D721Med (cell line): ENCODE measurements at regions not wholly inside any gene's neighbourhood (a gene's known extent, or its start where the extent isn't known, plus 50 kb on each side); places are given as distances from the start of the nearest gene placed in this dataset.

Experiments
- DNase-seq: peaks from one replicate; pipeline ENCODE4 v3.0.0; 2011; ENCODE audit warnings: low spot score; ENCODE audit not compliant: insufficient read length
- FAIRE-seq: peaks from 2 replicates; lab custom pipeline; 2011; peaks lifted over from hg19 to GRCh38; lab: Jason Lieb, UNC
- CTCF ChIP-seq: IDR thresholded peaks from 2 replicates; pipeline ENCODE4 v1.5.1; 2012; ENCODE audit warnings: mild to moderate bottlenecking, control low read depth; ENCODE audit not compliant: insufficient read depth; ENCODE audit errors: missing control alignments

- no peak for TF ChIP-seq CTCF
- FAIRE-seq (no peak), DNase-seq (no peak)
Observed at GRCh38 chr2:128541448-128541847, 222.8 kb upstream of the HS6ST1 start.

- TF ChIP-seq CTCF = no peak
- no peak for DNase-seq
- FAIRE-seq = no peak
Observed at GRCh38 chr2:128543036-128543435, 224.4 kb upstream of the HS6ST1 start.

GRCh38 chr2:128543646-128544045 lies 225.0 kb upstream of the HS6ST1 start:
- no peak for TF ChIP-seq CTCF
- no peak for DNase-seq

DNA sequence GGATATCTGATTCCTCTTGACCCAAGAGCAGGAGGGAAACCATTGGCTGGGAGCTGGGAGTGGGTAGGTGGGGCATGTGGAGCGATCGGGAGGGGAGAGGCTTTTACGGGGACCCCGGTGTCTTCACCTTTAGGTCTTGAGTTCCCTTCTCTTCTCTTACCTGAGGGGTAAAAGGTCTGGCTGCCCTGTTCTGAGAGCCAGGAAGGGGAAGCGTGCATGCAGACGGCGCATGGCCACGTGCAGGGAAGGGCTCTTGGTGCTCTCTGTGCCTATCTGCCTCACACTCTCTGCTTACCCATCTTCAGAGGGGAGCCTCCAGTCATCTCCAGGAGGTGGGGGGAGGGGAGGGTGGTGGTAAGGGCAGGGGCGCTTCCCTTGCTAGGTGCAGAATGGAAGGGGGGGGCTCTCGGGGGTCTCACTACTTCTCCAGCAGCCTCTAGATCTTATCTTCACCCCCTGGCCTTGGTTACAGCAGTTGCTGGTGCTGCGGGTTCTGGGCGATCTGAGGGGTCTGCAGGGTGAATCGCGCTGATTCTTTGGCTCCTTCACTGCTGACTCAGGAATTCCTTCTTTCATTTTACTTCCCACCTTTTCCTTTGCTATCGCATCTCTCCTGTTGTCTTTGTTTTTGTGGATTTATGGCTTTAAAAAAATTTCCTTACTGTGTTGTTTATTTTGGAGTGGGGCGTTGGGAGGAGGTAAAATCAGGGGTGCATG lies 225.8 kb upstream of the HS6ST1 start:
- FAIRE-seq (no peak), DNase-seq (no peak)
- no peak for TF ChIP-seq CTCF

More at GRCh38 chr2:128543646-128544045, 225.0 kb upstream of the HS6ST1 start:
- FAIRE-seq = no peak

DNA sequence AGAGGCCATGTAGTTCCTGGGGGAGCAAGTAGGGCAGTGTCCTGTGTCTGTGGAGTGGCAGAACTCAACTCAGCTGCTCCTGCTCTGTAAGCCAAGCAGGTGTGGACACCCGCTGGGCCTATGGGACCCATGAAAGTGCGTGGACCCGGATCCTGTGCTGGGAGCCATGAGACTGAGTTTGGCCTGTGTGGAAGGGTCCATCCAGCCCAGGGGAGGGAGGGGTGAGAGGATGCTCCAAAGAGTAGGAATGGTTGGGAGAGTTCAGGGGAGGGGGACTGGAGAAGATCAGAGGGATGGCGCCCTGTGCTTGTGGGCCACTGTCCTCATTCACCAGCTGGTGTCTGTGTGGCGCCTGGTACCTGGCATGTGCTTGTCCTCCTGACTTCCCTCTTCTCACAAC lies 226.4 kb upstream of the HS6ST1 start:
- TF ChIP-seq CTCF = no peak
- FAIRE-seq = no peak
- no peak for DNase-seq

DNA sequence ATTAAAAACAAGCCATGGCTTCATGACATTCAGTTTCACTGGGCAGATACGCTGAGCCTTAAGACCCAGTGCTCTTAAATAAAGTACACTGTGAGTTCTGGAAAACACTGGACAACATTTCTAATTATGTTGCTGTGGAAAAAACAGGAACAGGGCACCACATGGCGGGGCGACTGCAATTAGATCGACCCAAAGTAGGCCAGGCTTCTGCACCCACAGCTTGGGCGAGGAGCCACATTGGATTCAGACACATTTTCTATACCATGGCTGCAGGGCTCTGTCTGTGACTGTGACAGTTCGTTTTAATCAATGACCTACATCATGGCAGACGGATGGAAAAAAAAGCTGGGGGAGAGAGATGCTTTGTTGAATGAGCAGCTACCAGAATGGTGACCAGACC lies 227.2 kb upstream of the HS6ST1 start:
- TF ChIP-seq CTCF = no peak
- no peak for DNase-seq
- no peak for FAIRE-seq

DNA sequence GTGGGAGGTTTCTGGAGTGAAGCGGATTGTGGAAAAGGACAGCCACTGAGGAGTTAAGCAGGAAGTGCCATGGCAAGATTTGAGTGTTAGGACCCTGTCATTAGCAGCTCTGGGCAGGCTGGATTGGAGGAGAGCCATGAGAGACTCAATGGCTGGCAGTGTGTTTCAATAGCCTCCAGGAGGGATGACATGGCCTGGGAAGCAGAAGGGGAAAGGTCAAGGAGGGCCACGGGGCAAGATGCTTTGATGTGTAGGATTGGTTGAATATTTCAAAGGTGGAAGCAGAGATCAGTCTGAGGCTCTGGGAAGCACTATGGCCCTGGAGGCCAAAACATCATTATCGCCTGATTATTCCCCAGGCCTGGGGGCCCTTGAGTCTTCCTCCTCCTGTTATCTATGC lies 229.0 kb upstream of the HS6ST1 start:
- DNase-seq = no peak
- no peak for FAIRE-seq
- no peak for TF ChIP-seq CTCF
